Common myeloid progenitor, CD34-positive (primary cell): ENCODE measurements at regions not wholly inside any gene's neighbourhood (a gene's known extent, or its start where the extent isn't known, plus 50 kb on each side); places are given as distances from the start of the nearest gene placed in this dataset.

Source experiments
- CTCF ChIA-PET: fragments of 350-600 bp; sonication (Branson Sonifier 250); formaldehyde crosslinking; loops from one replicate; lab custom pipeline; 2021; ENCODE audit warnings: antibody characterized with exemption; lab: Charles Lee
- POLR2A ChIA-PET: fragments of 350-600 bp; sonication (Branson Sonifier 250); formaldehyde crosslinking; loops from one replicate; lab custom pipeline; 2021; ENCODE audit warnings: antibody characterized with exemption; lab: Charles Lee
- DNase-seq, 3 donors: peaks; one replicate each; pipeline versions ENCODE4 v3.0.0 to v3.0.0-alpha.2; 2013
- H3K27ac ChIP-seq, 2 experiments: 1 replicate in 1 of 2; 2 replicates in 1 of 2; pipeline ENCODE4 v1.7.0; 2013; ENCODE audit warnings: inconsistent platforms in 2 of 2, low read length in 2 of 2, mild to moderate bottlenecking in 2 of 2, low read depth in 1 of 2, moderate library complexity in 1 of 2; ENCODE audit not compliant: severe bottlenecking in 2 of 2, insufficient read depth in 1 of 2, poor library complexity in 1 of 2
- H3K27me3 ChIP-seq, 5 experiments: replicated peaks in 2 of 5; 1 replicate in 3 of 5; 2 replicates in 2 of 5; pipeline versions ENCODE4 v1.6.1 to v1.7.0; 2013; ENCODE audit warnings: low read length in 4 of 5, mild to moderate bottlenecking in 2 of 5, moderate library complexity in 2 of 5, inconsistent platforms in 1 of 5; ENCODE audit not compliant: insufficient read depth in 5 of 5, control insufficient read depth in 4 of 5
- H3K36me3 ChIP-seq, 4 experiments: 1 replicate in 2 of 4; 2 replicates in 2 of 4; pipeline versions ENCODE4 v1.6.1 to v1.7.0; 2013; ENCODE audit warnings: low read length in 3 of 4, control low read depth in 1 of 4, mild to moderate bottlenecking in 1 of 4; ENCODE audit not compliant: control insufficient read depth in 4 of 4, insufficient read depth in 4 of 4
- H3K4me1 ChIP-seq, 4 experiments: 1 replicate in 3 of 4; 2 replicates in 1 of 4; pipeline versions ENCODE4 v1.6.1 to v1.7.1; 2013; ENCODE audit warnings: low read length in 3 of 4, mild to moderate bottlenecking in 3 of 4, control low read depth in 1 of 4, inconsistent platforms in 1 of 4, moderate library complexity in 1 of 4; ENCODE audit not compliant: control insufficient read depth in 4 of 4, insufficient read depth in 4 of 4; ENCODE audit errors: control extremely low read depth in 1 of 4
- H3K4me3 ChIP-seq, 7 experiments: 1 replicate in 4 of 7; 2 replicates in 3 of 7; pipeline versions ENCODE4 v1.5.1 to v1.7.0; 2013; ENCODE audit warnings: mild to moderate bottlenecking in 7 of 7, low read length in 6 of 7, moderate library complexity in 6 of 7, inconsistent platforms in 2 of 7, low read depth in 2 of 7, control low read depth in 1 of 7; ENCODE audit not compliant: insufficient read depth in 4 of 7, control insufficient read depth in 1 of 7; ENCODE audit errors: extremely low read depth in 1 of 7
- H3K9me3 ChIP-seq, 5 experiments: 1 replicate in 4 of 5; 2 replicates in 1 of 5; pipeline versions ENCODE4 v1.6.1 to v1.7.1; 2013; ENCODE audit warnings: low read length in 4 of 5, mild to moderate bottlenecking in 2 of 5, inconsistent platforms in 1 of 5, low read depth in 1 of 5, moderate library complexity in 1 of 5; ENCODE audit not compliant: control insufficient read depth in 4 of 5, insufficient read depth in 2 of 5; ENCODE audit errors: control extremely low read depth in 1 of 5
- WGBS: methylation state at CpG from one replicate; pipeline ENCODE4 v1.1.5; 2013; ENCODE audit not compliant: insufficient coverage; 5-methylcytosine and 5-hydroxymethylcytosine counted together

DNA sequence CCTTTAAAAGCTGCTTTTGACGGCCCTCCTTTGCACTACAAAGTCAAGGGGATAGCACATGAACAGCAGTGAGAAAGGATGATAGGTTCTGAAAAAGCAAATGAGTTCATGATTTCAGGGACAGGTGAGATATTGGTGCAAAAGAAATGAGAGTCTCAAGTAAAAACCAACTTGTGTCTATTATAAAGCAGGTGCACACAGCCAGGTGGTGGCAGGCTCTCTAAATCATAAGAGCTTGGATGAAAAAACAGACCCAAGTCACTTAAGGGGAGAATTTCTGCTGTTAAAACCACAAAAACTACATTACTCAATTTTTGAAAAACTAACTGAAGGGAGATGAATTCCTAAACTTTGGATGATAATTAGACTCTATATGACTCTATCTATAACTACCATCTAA, 201.5 kb downstream of the SP3 start:
- ChIA-PET CTCF (interaction anchor here (2.0 kb wide), 1 partner anchor 9 kb away, joined by 6 read pairs; no protein-coding TSS in a partner anchor), POLR2A (no interaction called here)
- Histone ChIP-seq H3K27ac (no peak overlapping the region), H3K27me3 (peaks cover 0 to 63% (median 17%) of the 10 kb centered on the region in 5 experiments), H3K36me3 (no peaks in the 10 kb centered on the region), H3K4me1 (peaks cover 0 to 5% (median 0%) of the 10 kb centered on the region in 4 experiments), H3K9me3 (no peaks in the 10 kb centered on the region), H3K4me3 (no peak overlapping the region)
- no peak for DNase-seq
- WGBS = no CpG with 5 or more reads among the region's 1 CpG

DNA sequence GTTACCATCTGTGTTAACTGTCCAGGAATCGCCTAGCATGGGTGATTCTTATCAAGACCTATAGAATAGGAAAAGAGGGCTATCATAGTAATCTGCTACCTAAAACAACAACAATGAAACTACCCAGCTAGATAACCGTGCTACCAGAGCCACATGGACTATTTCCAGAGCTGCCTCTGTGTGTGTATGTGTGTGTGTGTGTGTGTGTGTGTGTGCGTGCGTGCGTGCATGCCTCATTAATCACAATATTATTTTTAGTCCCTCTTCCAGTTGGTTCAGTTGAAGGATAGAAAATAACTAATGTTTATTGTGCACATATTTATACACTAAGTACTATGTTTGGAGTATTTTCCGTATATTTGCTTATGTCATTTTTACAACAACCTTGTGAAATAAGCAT, 201.1 kb downstream of the SP3 start:
- no peak for DNase-seq
- Histone ChIP-seq H3K36me3 (no peaks in the 10 kb centered on the region), H3K4me1 (peaks cover 0 to 5% (median 0%) of the 10 kb centered on the region in 4 experiments), H3K27me3 (peaks cover 0 to 67% (median 21%) of the 10 kb centered on the region in 5 experiments), H3K4me3 (no peak overlapping the region), H3K27ac (no peak overlapping the region), H3K9me3 (no peaks in the 10 kb centered on the region)
- CTCF ChIA-PET = interaction anchor here (2.0 kb wide), 1 partner anchor 10 kb away, joined by 6 read pairs; no protein-coding TSS in a partner anchor
- no CpG with 5 or more reads among the region's 6 CpGs for WGBS
- POLR2A ChIA-PET = no interaction called here

DNA sequence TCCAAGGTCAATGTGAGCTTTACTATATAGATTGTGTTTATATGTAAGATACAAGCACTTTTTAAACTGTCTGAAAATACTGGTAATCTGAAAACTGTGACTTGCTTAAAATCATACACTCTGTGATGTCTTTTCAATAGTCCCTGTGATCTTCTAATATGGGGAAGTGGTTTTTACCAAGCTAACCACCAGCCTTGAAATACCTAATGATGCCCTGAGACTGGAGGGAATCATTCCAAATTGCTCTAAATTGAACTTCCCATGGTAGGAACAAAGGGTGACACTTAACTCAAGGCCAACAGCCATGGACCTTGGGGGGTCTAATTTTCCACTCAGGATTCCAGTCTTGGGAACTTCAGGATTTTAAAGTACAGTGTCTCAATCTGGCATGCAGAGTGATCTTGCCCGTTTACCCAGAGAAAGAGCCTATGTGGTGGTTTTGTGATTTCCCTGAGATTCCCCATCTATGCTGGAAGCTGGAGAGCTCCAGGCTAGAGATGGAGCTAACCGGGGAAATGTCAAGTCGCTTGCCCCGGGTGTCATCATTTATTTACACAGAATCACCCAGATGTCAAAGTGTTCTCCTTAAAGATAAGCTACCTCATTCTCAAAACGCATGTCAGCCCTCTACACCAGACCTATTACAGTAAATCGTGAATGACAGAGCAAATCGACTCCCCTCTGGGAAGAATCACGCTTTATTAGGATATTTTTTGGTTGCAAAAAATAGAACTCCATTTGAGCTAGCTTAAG, 198.5 kb downstream of the SP3 start:
- Histone ChIP-seq H3K9me3 (no peaks in the 10 kb centered on the region), H3K27me3 (peaks cover 0 to 82% (median 27%) of the 10 kb centered on the region in 5 experiments), H3K27ac (no peak overlapping the region), H3K36me3 (no peaks in the 10 kb centered on the region), H3K4me3 (no peak overlapping the region), H3K4me1 (peaks cover 0 to 5% (median 0%) of the 10 kb centered on the region in 4 experiments)
- ChIA-PET POLR2A (no interaction called here), CTCF (interaction anchor here (0.7 kb wide), 1 partner anchor 364 kb away, joined by 3 read pairs; no protein-coding TSS in a partner anchor)
- peak; percentile 28 to 80 (median 77) for DNase-seq
- 88% methylated on average over 5 of the region's 8 CpGs for WGBS

DNA sequence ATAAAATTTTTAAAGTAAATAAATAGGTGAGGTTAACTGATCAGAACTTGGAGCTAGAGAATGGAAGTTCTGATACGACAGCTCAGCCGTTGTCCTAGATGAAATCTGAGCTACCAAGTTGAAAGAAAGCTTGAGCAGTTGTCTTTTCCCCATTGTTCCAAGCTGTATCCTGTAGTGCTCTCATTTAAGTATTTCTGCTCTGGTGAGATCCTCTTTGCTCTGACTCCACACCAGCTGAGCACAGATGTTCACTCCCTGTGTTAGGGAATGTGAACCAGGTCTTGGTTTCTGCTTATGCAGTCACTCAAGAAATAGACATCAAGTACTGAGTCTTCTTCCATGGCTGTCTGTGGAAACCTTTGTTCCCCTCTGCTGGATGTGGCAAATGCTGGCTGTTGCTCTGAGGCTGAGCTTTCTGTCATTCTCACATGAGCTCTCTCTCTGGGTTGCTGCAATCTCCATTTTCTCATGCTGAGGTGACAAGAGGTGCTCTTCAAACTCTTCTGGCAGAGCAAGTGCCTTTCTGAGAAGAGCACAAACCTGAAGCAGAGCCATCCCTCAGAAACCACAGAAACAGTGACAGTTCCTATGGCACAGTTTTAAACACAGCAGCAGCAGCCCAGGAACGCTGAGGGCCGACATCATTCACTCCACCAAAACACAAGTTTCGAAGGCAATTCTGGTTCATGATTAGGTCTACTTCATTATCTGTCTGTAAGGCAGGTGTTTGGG, 194.1 kb downstream of the SP3 start:
- H3K36me3 ChIP-seq = no peaks in the 10 kb centered on the region
- ChIA-PET CTCF (no interaction called here), POLR2A (no interaction called here)
- H3K4me3 ChIP-seq = no peak overlapping the region
- H3K9me3 ChIP-seq = no peaks in the 10 kb centered on the region
- H3K27me3 ChIP-seq = peaks cover 0 to 64% (median 15%) of the 10 kb centered on the region in 5 experiments
- WGBS = 100% methylated on average over 4 of the region's 5 CpGs
- DNase-seq = no peak
- no peak overlapping the region for H3K27ac ChIP-seq
- no peaks in the 10 kb centered on the region for H3K4me1 ChIP-seq

DNA sequence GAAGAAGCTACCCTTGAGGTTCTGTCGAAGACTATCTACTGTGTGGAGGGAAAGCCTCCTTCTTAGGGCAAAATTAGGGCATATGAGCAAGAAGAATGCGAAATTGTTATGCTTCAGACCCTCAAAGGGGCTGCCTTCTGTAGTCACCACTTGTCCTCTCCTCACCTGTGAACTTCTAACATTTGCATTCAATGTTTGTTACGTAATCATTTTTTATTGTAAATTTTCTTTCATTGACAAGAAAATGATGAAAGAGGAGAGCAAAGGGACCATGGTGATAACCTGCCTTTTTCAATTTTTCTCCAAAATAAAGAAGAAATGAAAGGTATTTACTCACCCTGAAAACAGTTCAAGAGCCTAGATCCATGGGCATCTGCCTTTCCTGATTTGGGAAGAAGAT, 193.0 kb downstream of the SP3 start:
- CTCF ChIA-PET = no interaction called here
- Histone ChIP-seq H3K9me3 (no peaks in the 10 kb centered on the region), H3K27me3 (peaks cover 0 to 56% (median 15%) of the 10 kb centered on the region in 5 experiments), H3K4me3 (no peak overlapping the region), H3K4me1 (no peaks in the 10 kb centered on the region), H3K27ac (no peak overlapping the region), H3K36me3 (no peaks in the 10 kb centered on the region)
- 100% methylated on average over 1 of the region's 3 CpGs for WGBS
- DNase-seq = no peak
- POLR2A ChIA-PET = no interaction called here

GRCh38 chr2:173773076-173773475, 192.1 kb downstream of the SP3 start:
- POLR2A ChIA-PET = no interaction called here
- DNase-seq = no peak
- H3K4me3 ChIP-seq = no peak overlapping the region
- CTCF ChIA-PET = no interaction called here
- 100% methylated on average over 2 of the region's 4 CpGs for WGBS
- H3K9me3 ChIP-seq = no peaks in the 10 kb centered on the region
- peaks cover 0 to 48% (median 15%) of the 10 kb centered on the region in 5 experiments for H3K27me3 ChIP-seq
- H3K4me1 ChIP-seq = no peaks in the 10 kb centered on the region
- no peak overlapping the region for H3K27ac ChIP-seq
- H3K36me3 ChIP-seq = no peaks in the 10 kb centered on the region

DNA sequence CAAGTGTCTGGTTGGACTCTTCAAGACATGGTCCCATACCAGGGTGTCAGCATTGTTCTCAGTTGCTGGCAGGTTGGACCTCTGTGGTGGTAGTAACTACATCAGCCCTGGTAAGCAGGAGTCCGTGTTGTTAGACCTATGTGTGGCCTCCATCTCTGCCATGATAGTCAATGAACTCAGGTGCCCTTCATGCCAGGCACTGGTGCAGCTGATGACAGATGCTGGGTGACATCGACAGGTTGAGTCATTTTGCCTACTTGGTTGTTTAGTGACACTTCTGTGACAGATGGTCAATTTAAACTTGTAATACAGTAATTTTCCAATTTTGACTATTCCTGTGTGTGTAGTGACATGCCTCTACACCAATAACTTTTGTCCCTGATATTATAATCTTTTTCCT, 189.7 kb downstream of the SP3 start:
- no peak for DNase-seq
- Histone ChIP-seq H3K4me3 (no peak overlapping the region), H3K9me3 (peaks cover 0 to under 1% (median 0%) of the 10 kb centered on the region in 5 experiments), H3K27me3 (peaks cover 0 to 26% (median 13%) of the 10 kb centered on the region in 5 experiments), H3K36me3 (no peaks in the 10 kb centered on the region), H3K27ac (no peak overlapping the region), H3K4me1 (no peaks in the 10 kb centered on the region)
- POLR2A ChIA-PET = no interaction called here
- CTCF ChIA-PET = no interaction called here
- 100% methylated on average over 1 of the region's 2 CpGs for WGBS
